WTC11 (cell line): ENCODE measurements at regions not wholly inside any gene's neighbourhood (a gene's known extent, or its start where the extent isn't known, plus 50 kb on each side); places are given as distances from the start of the nearest gene placed in this dataset.

Source experiments
- CBFB ChIP-seq: sonication (generic); formaldehyde crosslinking; IDR thresholded peaks from 2 replicates; pipeline ENCODE4 v1.8.1; 2022; ENCODE audit warnings: mild to moderate bottlenecking, low read depth, missing genetic modification reagents
- E2F4 ChIP-seq: sonication (generic); formaldehyde crosslinking; IDR thresholded peaks from 2 replicates; pipeline ENCODE4 v1.8.1; 2022; ENCODE audit warnings: low read depth, mild to moderate bottlenecking, moderate library complexity, missing genetic modification reagents, borderline replicate concordance
- ELF4 ChIP-seq: sonication (generic); formaldehyde crosslinking; IDR thresholded peaks from 2 replicates; pipeline ENCODE4 v1.8.1; 2022; ENCODE audit warnings: low read depth, mild to moderate bottlenecking, moderate library complexity, missing genetic modification reagents
- JUN ChIP-seq: sonication (generic); formaldehyde crosslinking; IDR thresholded peaks from 2 replicates; pipeline ENCODE4 v1.8.0; 2023; ENCODE audit warnings: mild to moderate bottlenecking, missing genetic modification reagents
- KAT7 ChIP-seq: sonication (generic); formaldehyde crosslinking; IDR thresholded peaks from 2 replicates; pipeline ENCODE4 v1.8.1; 2023; ENCODE audit warnings: missing genetic modification reagents, mild to moderate bottlenecking, borderline replicate concordance
- NR3C1 ChIP-seq: sonication (generic); formaldehyde crosslinking; conservative IDR thresholded peaks from 2 replicates; pipeline ENCODE4 v1.8.1; 2023; ENCODE audit warnings: low read depth, mild to moderate bottlenecking, missing genetic modification reagents
- TP53 ChIP-seq: sonication (generic); formaldehyde crosslinking; IDR thresholded peaks from 2 replicates; pipeline ENCODE4 v1.8.1; 2023; ENCODE audit warnings: mild to moderate bottlenecking, missing genetic modification reagents
- ZBTB21 ChIP-seq: sonication (generic); formaldehyde crosslinking; IDR thresholded peaks from 2 replicates; pipeline ENCODE4 v1.8.1; 2023; ENCODE audit warnings: mild to moderate bottlenecking, missing genetic modification reagents, borderline replicate concordance
- TF ChIP-seq, protein P1 (sequence below): fragments of 200-600 bp; IDR thresholded peaks from 2 replicates; pipeline ENCODE4 v1.8.0; 2022; ENCODE audit warnings: antibody characterized with exemption
- TF ChIP-seq, protein P2 (sequence below): sonication (generic); formaldehyde crosslinking; IDR thresholded peaks from 2 replicates; pipeline ENCODE4 v1.8.0; 2023; ENCODE audit warnings: missing genetic modification reagents
- TF ChIP-seq, protein P3 (sequence below): sonication (generic); formaldehyde crosslinking; conservative IDR thresholded peaks from 2 replicates; pipeline ENCODE4 v1.8.1; 2023; ENCODE audit warnings: mild to moderate bottlenecking, low read depth, missing genetic modification reagents, moderate library complexity

- no peak for TF ChIP-seq ZBTB21 (CRISPR knock-in tag)
- no peak for TF ChIP-seq NR3C1
- TF ChIP-seq, protein P1, sequence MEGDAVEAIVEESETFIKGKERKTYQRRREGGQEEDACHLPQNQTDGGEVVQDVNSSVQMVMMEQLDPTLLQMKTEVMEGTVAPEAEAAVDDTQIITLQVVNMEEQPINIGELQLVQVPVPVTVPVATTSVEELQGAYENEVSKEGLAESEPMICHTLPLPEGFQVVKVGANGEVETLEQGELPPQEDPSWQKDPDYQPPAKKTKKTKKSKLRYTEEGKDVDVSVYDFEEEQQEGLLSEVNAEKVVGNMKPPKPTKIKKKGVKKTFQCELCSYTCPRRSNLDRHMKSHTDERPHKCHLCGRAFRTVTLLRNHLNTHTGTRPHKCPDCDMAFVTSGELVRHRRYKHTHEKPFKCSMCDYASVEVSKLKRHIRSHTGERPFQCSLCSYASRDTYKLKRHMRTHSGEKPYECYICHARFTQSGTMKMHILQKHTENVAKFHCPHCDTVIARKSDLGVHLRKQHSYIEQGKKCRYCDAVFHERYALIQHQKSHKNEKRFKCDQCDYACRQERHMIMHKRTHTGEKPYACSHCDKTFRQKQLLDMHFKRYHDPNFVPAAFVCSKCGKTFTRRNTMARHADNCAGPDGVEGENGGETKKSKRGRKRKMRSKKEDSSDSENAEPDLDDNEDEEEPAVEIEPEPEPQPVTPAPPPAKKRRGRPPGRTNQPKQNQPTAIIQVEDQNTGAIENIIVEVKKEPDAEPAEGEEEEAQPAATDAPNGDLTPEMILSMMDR = no peak
- no peak for TF ChIP-seq TP53 (CRISPR knock-in tag)
- TF ChIP-seq, protein P2, sequence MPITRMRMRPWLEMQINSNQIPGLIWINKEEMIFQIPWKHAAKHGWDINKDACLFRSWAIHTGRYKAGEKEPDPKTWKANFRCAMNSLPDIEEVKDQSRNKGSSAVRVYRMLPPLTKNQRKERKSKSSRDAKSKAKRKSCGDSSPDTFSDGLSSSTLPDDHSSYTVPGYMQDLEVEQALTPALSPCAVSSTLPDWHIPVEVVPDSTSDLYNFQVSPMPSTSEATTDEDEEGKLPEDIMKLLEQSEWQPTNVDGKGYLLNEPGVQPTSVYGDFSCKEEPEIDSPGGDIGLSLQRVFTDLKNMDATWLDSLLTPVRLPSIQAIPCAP (CRISPR knock-in tag) = no peak
- no peak for TF ChIP-seq CBFB (CRISPR knock-in tag)
- no peak for TF ChIP-seq JUN
- no peak for TF ChIP-seq KAT7 (CRISPR knock-in tag)
- TF ChIP-seq, protein P3, sequence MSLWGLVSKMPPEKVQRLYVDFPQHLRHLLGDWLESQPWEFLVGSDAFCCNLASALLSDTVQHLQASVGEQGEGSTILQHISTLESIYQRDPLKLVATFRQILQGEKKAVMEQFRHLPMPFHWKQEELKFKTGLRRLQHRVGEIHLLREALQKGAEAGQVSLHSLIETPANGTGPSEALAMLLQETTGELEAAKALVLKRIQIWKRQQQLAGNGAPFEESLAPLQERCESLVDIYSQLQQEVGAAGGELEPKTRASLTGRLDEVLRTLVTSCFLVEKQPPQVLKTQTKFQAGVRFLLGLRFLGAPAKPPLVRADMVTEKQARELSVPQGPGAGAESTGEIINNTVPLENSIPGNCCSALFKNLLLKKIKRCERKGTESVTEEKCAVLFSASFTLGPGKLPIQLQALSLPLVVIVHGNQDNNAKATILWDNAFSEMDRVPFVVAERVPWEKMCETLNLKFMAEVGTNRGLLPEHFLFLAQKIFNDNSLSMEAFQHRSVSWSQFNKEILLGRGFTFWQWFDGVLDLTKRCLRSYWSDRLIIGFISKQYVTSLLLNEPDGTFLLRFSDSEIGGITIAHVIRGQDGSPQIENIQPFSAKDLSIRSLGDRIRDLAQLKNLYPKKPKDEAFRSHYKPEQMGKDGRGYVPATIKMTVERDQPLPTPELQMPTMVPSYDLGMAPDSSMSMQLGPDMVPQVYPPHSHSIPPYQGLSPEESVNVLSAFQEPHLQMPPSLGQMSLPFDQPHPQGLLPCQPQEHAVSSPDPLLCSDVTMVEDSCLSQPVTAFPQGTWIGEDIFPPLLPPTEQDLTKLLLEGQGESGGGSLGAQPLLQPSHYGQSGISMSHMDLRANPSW (CRISPR knock-in tag) = no peak
- no peak for TF ChIP-seq ELF4 (CRISPR knock-in tag)
- no peak for TF ChIP-seq E2F4 (CRISPR knock-in tag)
Measured at GRCh38 chr1:230588323-230588746, 53.9 kb upstream of the COG2 start.
